ENCODE measurements at regions not wholly inside any gene's neighbourhood (a gene's known extent, or its start where the extent isn't known, plus 50 kb on each side); places are given as distances from the start of the nearest gene placed in this dataset.

- Histone ChIP-seq H3F3A (ENCODE audit: insufficient read depth) (no peaks in the 10 kb centered on the region), H3K36me3 (ENCODE audit: low read length) (no peaks in the 10 kb centered on the region), H3K9me3 (ENCODE audit: insufficient read depth, low read length) (no peaks in the 10 kb centered on the region), H3K9me2 (replicated peaks; ENCODE audit: insufficient read depth, low read length) (no peaks in the 10 kb centered on the region), H3K9ac (ENCODE audit: low read length) (no peak overlapping the region), H2AFZ (ENCODE audit: low read depth, low read length, severe bottlenecking) (no peak overlapping the region), H3K79me2 (ENCODE audit: insufficient read depth, low read length) (no peaks in the 10 kb centered on the region), H3K4me2 (ENCODE audit: low read depth, low read length, poor library complexity, severe bottlenecking) (no peak overlapping the region), H3K27me3 (ENCODE audit: low read length) (no peaks in the 10 kb centered on the region), H4K20me1 (ENCODE audit: low read depth, low read length) (no peaks in the 10 kb centered on the region), H3K27ac (ENCODE audit: low read depth, low read length) (no peak overlapping the region), H3K4me3 (ENCODE audit: insufficient read depth, low read length, poor library complexity, severe bottlenecking) (no peak overlapping the region)
- no peak for TF ChIP-seq CTCF (IDR thresholded peaks at IDR 0.05; ENCODE audit: insufficient read depth, low read length, poor library complexity, severe bottlenecking)
- TF ChIP-seq EZH2phosphoT487 (conservative IDR thresholded peaks at IDR 0.05; ENCODE audit: low read length) = no peak
These were observed 752.9 kb upstream of the ARPP21 start for GRCh38 chr3:34886443-34886842.

GRCh38 chr3:34889641-34890040 lies 749.7 kb upstream of the ARPP21 start:
- Histone ChIP-seq H3K36me3 (ENCODE audit: low read length) (no peaks in the 10 kb centered on the region), H2AFZ (ENCODE audit: low read depth, low read length, severe bottlenecking) (no peak overlapping the region), H3K9ac (ENCODE audit: low read length) (no peak overlapping the region), H3F3A (ENCODE audit: insufficient read depth) (no peaks in the 10 kb centered on the region), H3K9me2 (replicated peaks; ENCODE audit: insufficient read depth, low read length) (no peaks in the 10 kb centered on the region), H3K79me2 (ENCODE audit: insufficient read depth, low read length) (no peaks in the 10 kb centered on the region), H4K20me1 (ENCODE audit: low read depth, low read length) (no peaks in the 10 kb centered on the region), H3K27me3 (ENCODE audit: low read length) (no peaks in the 10 kb centered on the region), H3K4me3 (ENCODE audit: insufficient read depth, low read length, poor library complexity, severe bottlenecking) (no peak overlapping the region), H3K27ac (ENCODE audit: low read depth, low read length) (no peak overlapping the region), H3K9me3 (ENCODE audit: insufficient read depth, low read length) (no peaks in the 10 kb centered on the region), H3K4me2 (ENCODE audit: low read depth, low read length, poor library complexity, severe bottlenecking) (no peak overlapping the region)
- no peak for TF ChIP-seq CTCF (IDR thresholded peaks at IDR 0.05; ENCODE audit: insufficient read depth, low read length, poor library complexity, severe bottlenecking)
- no peak for TF ChIP-seq EZH2phosphoT487 (conservative IDR thresholded peaks at IDR 0.05; ENCODE audit: low read length)

GRCh38 chr3:34890247-34890646 lies 749.1 kb upstream of the ARPP21 start:
- no peaks in the 10 kb centered on the region for H3F3A ChIP-seq (ENCODE audit: insufficient read depth)

More at GRCh38 chr3:34890247-34890646, 749.1 kb upstream of the ARPP21 start:
- H3K9me2 ChIP-seq (replicated peaks; ENCODE audit: insufficient read depth, low read length) = no peaks in the 10 kb centered on the region
- H3K27ac ChIP-seq (ENCODE audit: low read depth, low read length) = no peak overlapping the region
- H3K9me3 ChIP-seq (ENCODE audit: insufficient read depth, low read length) = no peaks in the 10 kb centered on the region
- H3K9ac ChIP-seq (ENCODE audit: low read length) = no peak overlapping the region
- no peak overlapping the region for H3K4me3 ChIP-seq (ENCODE audit: insufficient read depth, low read length, poor library complexity, severe bottlenecking)
- H3K79me2 ChIP-seq (ENCODE audit: insufficient read depth, low read length) = no peaks in the 10 kb centered on the region
- H3K36me3 ChIP-seq (ENCODE audit: low read length) = no peaks in the 10 kb centered on the region
- H3K4me2 ChIP-seq (ENCODE audit: low read depth, low read length, poor library complexity, severe bottlenecking) = no peak overlapping the region
- no peaks in the 10 kb centered on the region for H4K20me1 ChIP-seq (ENCODE audit: low read depth, low read length)
- H2AFZ ChIP-seq (ENCODE audit: low read depth, low read length, severe bottlenecking) = no peak overlapping the region
- H3K27me3 ChIP-seq (ENCODE audit: low read length) = no peaks in the 10 kb centered on the region
- TF ChIP-seq CTCF (IDR thresholded peaks at IDR 0.05; ENCODE audit: insufficient read depth, low read length, poor library complexity, severe bottlenecking) (no peak), EZH2phosphoT487 (conservative IDR thresholded peaks at IDR 0.05; ENCODE audit: low read length) (no peak)
